ENCODE measurements at regions not wholly inside any gene's neighbourhood (a gene's known extent, or its start where the extent isn't known, plus 50 kb on each side); places are given as distances from the start of the nearest gene placed in this dataset.

DNA sequence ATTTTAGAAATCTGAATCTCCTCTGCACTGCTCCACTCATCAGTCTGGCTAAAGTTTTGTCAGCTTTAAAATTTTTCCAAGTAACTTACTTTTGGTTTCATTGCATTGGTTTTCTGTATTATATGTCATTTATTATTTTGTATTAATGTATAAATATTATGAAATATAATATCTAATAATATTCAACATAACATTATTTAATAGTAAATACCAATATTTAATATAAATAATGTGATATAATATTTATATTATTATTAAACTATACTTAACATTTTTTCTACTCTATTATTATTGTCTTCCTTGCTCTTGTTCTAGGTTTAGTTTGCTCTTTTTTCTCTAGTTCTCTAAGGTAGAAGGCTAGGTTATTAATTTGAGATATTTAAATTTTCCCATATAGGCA lies 512.1 kb downstream of the AACS start:
- no peaks in the 10 kb centered on the region for H3K4me1 Mint-ChIP-seq
- no peaks in the 10 kb centered on the region for H3K36me3 Mint-ChIP-seq
- H3K27me3 Mint-ChIP-seq (ENCODE audit: low read depth): no peaks in the 10 kb centered on the region
- peaks cover 26% of the 10 kb centered on the region for H3K9me3 Mint-ChIP-seq
- no peak overlapping the region for H3K4me3 Mint-ChIP-seq
- TF ChIP-seq, protein P1, sequence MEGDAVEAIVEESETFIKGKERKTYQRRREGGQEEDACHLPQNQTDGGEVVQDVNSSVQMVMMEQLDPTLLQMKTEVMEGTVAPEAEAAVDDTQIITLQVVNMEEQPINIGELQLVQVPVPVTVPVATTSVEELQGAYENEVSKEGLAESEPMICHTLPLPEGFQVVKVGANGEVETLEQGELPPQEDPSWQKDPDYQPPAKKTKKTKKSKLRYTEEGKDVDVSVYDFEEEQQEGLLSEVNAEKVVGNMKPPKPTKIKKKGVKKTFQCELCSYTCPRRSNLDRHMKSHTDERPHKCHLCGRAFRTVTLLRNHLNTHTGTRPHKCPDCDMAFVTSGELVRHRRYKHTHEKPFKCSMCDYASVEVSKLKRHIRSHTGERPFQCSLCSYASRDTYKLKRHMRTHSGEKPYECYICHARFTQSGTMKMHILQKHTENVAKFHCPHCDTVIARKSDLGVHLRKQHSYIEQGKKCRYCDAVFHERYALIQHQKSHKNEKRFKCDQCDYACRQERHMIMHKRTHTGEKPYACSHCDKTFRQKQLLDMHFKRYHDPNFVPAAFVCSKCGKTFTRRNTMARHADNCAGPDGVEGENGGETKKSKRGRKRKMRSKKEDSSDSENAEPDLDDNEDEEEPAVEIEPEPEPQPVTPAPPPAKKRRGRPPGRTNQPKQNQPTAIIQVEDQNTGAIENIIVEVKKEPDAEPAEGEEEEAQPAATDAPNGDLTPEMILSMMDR (IDR thresholded peaks at IDR 0.05; ENCODE audit: unreplicated experiment): no peak
- no peak overlapping the region for H3K27ac Mint-ChIP-seq
- no peak for DNase-seq (ENCODE audit: low spot score in 2 of 2, unreplicated experiment in 2 of 2)

- no peak for DNase-seq (ENCODE audit: low spot score in 2 of 2, unreplicated experiment in 2 of 2)
- Mint-ChIP-seq H3K27me3 (ENCODE audit: low read depth) (peaks cover 4% of the 10 kb centered on the region), H3K4me3 (no peak overlapping the region), H3K4me1 (no peaks in the 10 kb centered on the region), H3K27ac (no peak overlapping the region), H3K36me3 (no peaks in the 10 kb centered on the region), H3K9me3 (peaks cover 26% of the 10 kb centered on the region)
- TF ChIP-seq, protein P1 (IDR thresholded peaks at IDR 0.05; ENCODE audit: unreplicated experiment): no peak
Measured at GRCh38 chr12:125579916-125580315, 514.7 kb downstream of the AACS start.

- Mint-ChIP-seq H3K27me3 (ENCODE audit: low read depth) (peaks cover 4% of the 10 kb centered on the region), H3K9me3 (peaks cover 16% of the 10 kb centered on the region), H3K36me3 (no peaks in the 10 kb centered on the region), H3K27ac (no peak overlapping the region), H3K4me3 (no peak overlapping the region), H3K4me1 (no peaks in the 10 kb centered on the region)
- TF ChIP-seq, protein P1 (IDR thresholded peaks at IDR 0.05; ENCODE audit: unreplicated experiment): no peak
- DNase-seq (ENCODE audit: low spot score in 2 of 2, unreplicated experiment in 2 of 2): no peak
Measured at GRCh38 chr12:125583071-125583470, 517.8 kb downstream of the AACS start.

DNA sequence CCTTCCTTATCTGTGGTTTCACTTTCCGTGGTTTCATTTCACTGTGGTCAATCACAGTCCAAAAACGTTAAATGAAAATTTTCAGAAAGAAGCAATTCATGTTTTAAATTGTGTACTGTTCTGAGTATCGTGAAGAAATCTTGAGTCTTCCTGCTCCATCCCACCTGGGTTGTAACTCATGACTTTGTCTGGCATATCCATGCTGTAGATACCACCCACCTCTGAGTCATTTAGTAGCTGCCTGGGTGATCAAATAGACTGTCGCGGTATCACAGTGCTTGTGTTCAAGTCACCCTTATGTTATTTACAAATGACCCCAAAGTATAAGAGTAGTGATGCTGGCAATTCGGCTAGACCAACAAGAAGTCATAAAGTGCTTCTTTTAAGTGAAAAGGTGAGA lies 521.2 kb downstream of the AACS start:
- no peak overlapping the region for H3K27ac Mint-ChIP-seq
- TF ChIP-seq, protein P1 (IDR thresholded peaks at IDR 0.05; ENCODE audit: unreplicated experiment): no peak
- H3K4me3 Mint-ChIP-seq: no peak overlapping the region
- no peaks in the 10 kb centered on the region for H3K4me1 Mint-ChIP-seq
- H3K27me3 Mint-ChIP-seq (ENCODE audit: low read depth): peaks cover 4% of the 10 kb centered on the region
- no peaks in the 10 kb centered on the region for H3K9me3 Mint-ChIP-seq
- no peaks in the 10 kb centered on the region for H3K36me3 Mint-ChIP-seq
- DNase-seq (ENCODE audit: low spot score in 2 of 2, unreplicated experiment in 2 of 2): no peak

DNA sequence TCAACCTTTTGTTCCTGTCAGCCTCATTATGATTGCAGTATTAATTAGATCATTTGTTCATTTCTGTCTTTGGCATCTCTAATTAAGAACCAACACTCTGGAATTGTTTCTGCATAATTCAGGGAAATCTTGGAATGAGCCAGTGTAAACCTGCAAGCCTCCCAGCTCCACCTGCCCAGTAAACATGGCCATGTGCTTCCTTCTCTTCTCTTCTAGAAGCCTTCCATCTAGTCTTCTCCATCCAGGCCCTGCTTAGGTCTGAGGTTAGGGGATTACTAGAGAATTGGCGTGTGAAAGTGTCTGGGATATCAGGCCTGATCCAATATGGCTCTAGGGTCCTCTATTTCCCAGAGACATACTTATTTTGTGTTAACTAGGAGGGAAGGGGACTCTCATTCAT lies 528.0 kb downstream of the AACS start:
- H3K27me3 Mint-ChIP-seq (ENCODE audit: low read depth): no peaks in the 10 kb centered on the region
- no peaks in the 10 kb centered on the region for H3K4me1 Mint-ChIP-seq
- peaks cover 15% of the 10 kb centered on the region for H3K9me3 Mint-ChIP-seq
- H3K27ac Mint-ChIP-seq: no peak overlapping the region
- TF ChIP-seq, protein P1 (IDR thresholded peaks at IDR 0.05; ENCODE audit: unreplicated experiment): no peak
- H3K36me3 Mint-ChIP-seq: no peaks in the 10 kb centered on the region
- DNase-seq (ENCODE audit: low spot score in 2 of 2, unreplicated experiment in 2 of 2): no peak
- no peak overlapping the region for H3K4me3 Mint-ChIP-seq

DNA sequence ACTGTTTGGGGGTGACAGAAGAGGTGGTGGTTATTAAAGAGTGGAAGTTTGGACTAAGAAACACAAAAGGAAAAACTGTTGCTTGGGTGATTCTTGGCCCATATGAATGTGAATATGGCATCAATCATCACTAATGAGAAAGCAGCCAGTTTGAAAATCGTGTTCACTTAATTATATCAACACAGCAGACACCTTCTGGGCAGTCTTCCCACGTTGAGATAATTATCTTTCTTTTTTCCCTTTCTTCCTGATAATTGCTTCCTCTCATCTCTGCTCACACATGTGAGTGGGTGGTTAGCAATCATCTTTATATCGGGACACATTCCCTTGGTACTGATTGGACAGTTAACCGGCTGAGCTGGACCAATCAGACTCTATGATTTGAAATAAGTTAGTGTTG lies 539.7 kb downstream of the AACS start:
- no peak for DNase-seq (ENCODE audit: low spot score in 2 of 2, unreplicated experiment in 2 of 2)
- TF ChIP-seq, protein P1 (IDR thresholded peaks at IDR 0.05; ENCODE audit: unreplicated experiment): no peak
- H3K9me3 Mint-ChIP-seq: peaks cover 45% of the 10 kb centered on the region
- H3K4me3 Mint-ChIP-seq: no peak overlapping the region
- H3K27ac Mint-ChIP-seq: no peak overlapping the region
- no peaks in the 10 kb centered on the region for H3K27me3 Mint-ChIP-seq (ENCODE audit: low read depth)
- H3K4me1 Mint-ChIP-seq: no peaks in the 10 kb centered on the region
- no peaks in the 10 kb centered on the region for H3K36me3 Mint-ChIP-seq

Data from mesothelial cell of epicardium (in vitro differentiated cells).